K562 (cell line): ENCODE measurements at regions not wholly inside any gene's neighbourhood (a gene's known extent, or its start where the extent isn't known, plus 50 kb on each side); places are given as distances from the start of the nearest gene placed in this dataset.

Experiments used
- ATAC-seq: fragments of 200-7000 bp; cut with Tn5 transposase; 3 replicates; pipeline ENCODE4 v1.9.1; 2020; ENCODE audit warnings: moderate library complexity
- BruUV-seq: library from RNA; stranded (reverse); fragments of 400-500 nt; replicated peaks from 2 replicates; lab custom pipeline; 2021; lab: Mats Ljungman, UMichigan
- CTCF ChIA-PET: fragments of 300-600 bp; formaldehyde crosslinking; extraction: SDS; loops from one replicate; lab custom pipeline; 2021; ENCODE audit warnings: low intra/inter-chr PET ratio; lab: Yijun Ruan, JAX
- POLR2A ChIA-PET: fragments of 300-600, 350-650 bp; sonication (Branson Sonifier 250); formaldehyde crosslinking; extraction: SDS; loops from one replicate; lab custom pipeline; 2021; ENCODE audit warnings: antibody characterized with exemption, inconsistent platforms; lab: Yijun Ruan, JAX
- DNase-seq, 4 experiments: peaks; one replicate each; pipeline versions ENCODE4 v3.0.0 to v3.0.0-alpha.2; 2011 to 2018; ENCODE audit warnings: low spot score in 3 of 4, mixed read lengths in 3 of 4; ENCODE audit errors: extremely low read depth in 1 of 4
- FAIRE-seq: peaks from 2 replicates; lab custom pipeline; 2011; peaks lifted over from hg19 to GRCh38; lab: Jason Lieb, UNC
- H2AFZ ChIP-seq: 2 replicates; pipeline ENCODE4 v1.6.0; 2011; ENCODE audit warnings: low read depth, low read length, control low read depth, inconsistent platforms
- H3K27ac ChIP-seq: fragments of 200-600 bp; 3 replicates; pipeline ENCODE4 v1.8.0; 2011; ENCODE audit warnings: low read depth, mild to moderate bottlenecking, control low read depth, inconsistent platforms, low read length, moderate library complexity, mixed read lengths; ENCODE audit errors: extremely low read depth
- H3K27me3 ChIP-seq, 2 experiments: fragments of 300-600 bp in 1 of 2; 2 replicates in 1 of 2; 3 replicates in 1 of 2; pipeline versions ENCODE4 v1.6.0 to v1.8.0; 2011; ENCODE audit warnings: inconsistent platforms in 2 of 2, low read length in 2 of 2, mild to moderate bottlenecking in 1 of 2, mixed read lengths in 1 of 2, moderate library complexity in 1 of 2; ENCODE audit not compliant: control insufficient read depth in 2 of 2, insufficient read depth in 2 of 2
- H3K36me3 ChIP-seq: fragments of 300-600 bp; 3 replicates; pipeline ENCODE4 v1.8.0; 2011; ENCODE audit warnings: mild to moderate bottlenecking, low read length, inconsistent platforms; ENCODE audit not compliant: control insufficient read depth, insufficient read depth
- H3K4me1 ChIP-seq, 2 experiments: fragments of 200-600 bp in 1 of 2; replicated peaks in 1 of 2; 2 replicates in 1 of 2; 3 replicates in 1 of 2; pipeline versions ENCODE4 v1.5.1 to v1.8.0; 2011; ENCODE audit warnings: inconsistent platforms in 2 of 2, low read length in 2 of 2, mild to moderate bottlenecking in 1 of 2, mixed read lengths in 1 of 2, moderate library complexity in 1 of 2; ENCODE audit not compliant: control insufficient read depth in 2 of 2, insufficient read depth in 2 of 2
- H3K4me2 ChIP-seq: 2 replicates; pipeline ENCODE4 v1.6.1; 2011; ENCODE audit warnings: low read length, control low read depth, inconsistent platforms, mixed read lengths; ENCODE audit not compliant: insufficient read depth
- H3K4me3 ChIP-seq: fragments of 200-600 bp; sonication (generic), shearing (Covaris generic); 2 replicates; pipeline ENCODE4 v1.5.1; 2016; ENCODE audit warnings: control low read depth, inconsistent platforms
- H3K79me2 ChIP-seq: fragments of 200-600 bp; 3 replicates; pipeline ENCODE4 v1.8.0; 2011; ENCODE audit warnings: low read length, inconsistent platforms; ENCODE audit not compliant: control insufficient read depth, insufficient read depth
- H3K9ac ChIP-seq, 2 experiments: 2 replicates each; pipeline versions ENCODE4 v1.6.0 to v1.6.1; 2011; ENCODE audit warnings: low read depth in 2 of 2, low read length in 2 of 2, control low read depth in 1 of 2, inconsistent platforms in 1 of 2, mild to moderate bottlenecking in 1 of 2, mixed read lengths in 1 of 2; ENCODE audit not compliant: insufficient read depth in 1 of 2
- H3K9me1 ChIP-seq: one replicate; pipeline ENCODE4 v1.6.0; 2011; ENCODE audit warnings: inconsistent platforms, mild to moderate bottlenecking, low read length, moderate library complexity; ENCODE audit not compliant: control insufficient read depth, insufficient read depth
- H3K9me3 ChIP-seq: replicated peaks from 2 replicates; pipeline ENCODE4 v1.5.1; 2011; ENCODE audit warnings: low read depth, low read length, inconsistent platforms; ENCODE audit not compliant: control insufficient read depth, insufficient read depth
- H4K20me1 ChIP-seq: replicated peaks from 2 replicates; pipeline ENCODE4 v1.6.1; 2011; ENCODE audit warnings: low read length, inconsistent platforms, mixed read lengths; ENCODE audit not compliant: control insufficient read depth, insufficient read depth
- CCNT2 ChIP-seq: IDR thresholded peaks from 2 replicates; pipeline ENCODE4 v1.6.1; 2011; ENCODE audit warnings: borderline replicate concordance, low read depth, mild to moderate bottlenecking, moderate library complexity, mixed read lengths, low read length; ENCODE audit not compliant: insufficient read length; ENCODE audit errors: extremely low read depth
- CTBP1 ChIP-seq: fragments of 450-650 bp; IDR thresholded peaks from 2 replicates; pipeline ENCODE4 v1.6.1; 2016; ENCODE audit warnings: borderline replicate concordance
- FOXA1 ChIP-seq: fragments of 450-650 bp; IDR thresholded peaks from 2 replicates; pipeline ENCODE4 v1.6.1; 2016; ENCODE audit warnings: mild to moderate bottlenecking, borderline replicate concordance
- GABPA ChIP-seq: fragments of 200-800 bp; sonication (Bioruptor generic); conservative IDR thresholded peaks from 2 replicates; pipeline ENCODE4 v1.6.1; 2016; ENCODE audit warnings: low read depth, missing genetic modification characterization, missing compliant biosample characterization
- GABPB2 ChIP-seq: fragments of 250-450 bp; sonication (Bioruptor Pico); conservative IDR thresholded peaks from 2 replicates; pipeline ENCODE4 v1.5.1; 2021; ENCODE audit warnings: mild to moderate bottlenecking
- NCOR1 ChIP-seq: fragments of 450-650 bp; IDR thresholded peaks from 2 replicates; pipeline ENCODE4 v1.6.1; 2016; ENCODE audit warnings: mild to moderate bottlenecking, moderate library complexity
- NRF1 ChIP-seq, 2 experiments: fragments of 450-650 bp; IDR thresholded peaks in 1 of 2; conservative IDR thresholded peaks in 1 of 2; 2 replicates each; pipeline ENCODE4 v1.6.1; 2014; ENCODE audit warnings: mild to moderate bottlenecking in 2 of 2
- SRSF7 ChIP-seq: fragments of 200-400 bp; formaldehyde crosslinking; optimal IDR thresholded peaks from 2 replicates; pipeline ENCODE3; 2017; ENCODE audit warnings: mild to moderate bottlenecking, low read depth, low read length
- ZNF121 ChIP-seq: sonication (generic); formaldehyde crosslinking; conservative IDR thresholded peaks from 2 replicates; pipeline ENCODE4 v1.8.0; 2022; ENCODE audit warnings: missing genetic modification reagents
- ZNF311 ChIP-seq: fragments of 250-450 bp; sonication (Bioruptor Pico); IDR thresholded peaks from 2 replicates; pipeline ENCODE4 v1.4.0; 2020; ENCODE audit warnings: mild to moderate bottlenecking, moderate library complexity
- ZNF354B ChIP-seq: fragments of 250-450 bp; sonication (Bioruptor Pico); IDR thresholded peaks from 2 replicates; pipeline ENCODE4 v1.4.0; 2020
- WGBS: fragments of 100-300 bp; shearing (Covaris generic); methylation state at CpG from one replicate; pipeline ENCODE4 v1.1.6; 2016; ENCODE audit warnings: low coverage, mixed read lengths; ENCODE audit not compliant: insufficient coverage; ENCODE audit errors: missing lambda C conversion rate; 5-methylcytosine and 5-hydroxymethylcytosine counted together
- in situ Hi-C: fragments of 300-500 bp; cut with MboI; formaldehyde crosslinking; loops from 4 replicates; pipeline ENCODE4 v1.15.0; 2018; ENCODE audit warnings: inconsistent platforms, mixed read lengths
- intact Hi-C: fragments of 100-400 bp; cut with micrococcal nuclease; formaldehyde crosslinking; loops from 2 replicates; pipeline ENCODE4 v1.14.2; 2022
- TF ChIP-seq, protein P1 (sequence below): fragments of 250-450 bp; sonication (Bioruptor Pico); IDR thresholded peaks from 2 replicates; pipeline ENCODE4 v1.8.0; 2022; ENCODE audit warnings: inconsistent platforms, mild to moderate bottlenecking, moderate library complexity, borderline replicate concordance
- TF ChIP-seq, protein P2 (sequence below): fragments of 450-650 bp; formaldehyde crosslinking; IDR thresholded peaks from 2 replicates; pipeline ENCODE4 v1.4.0; 2020; ENCODE audit warnings: mild to moderate bottlenecking, moderate library complexity

DNA sequence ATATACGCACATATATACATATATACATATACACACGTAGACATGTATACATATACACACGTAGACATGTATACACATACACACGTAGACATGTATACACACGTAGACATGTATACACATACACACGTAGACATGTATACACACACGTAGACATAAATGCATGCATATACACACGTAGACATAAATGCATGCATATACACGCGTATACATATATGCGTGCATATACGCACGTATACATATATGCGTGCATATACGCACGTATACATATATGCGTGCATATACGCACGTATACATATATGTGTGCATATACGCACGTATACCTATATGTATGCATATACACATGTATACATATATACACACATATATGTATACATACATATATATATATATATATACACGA is 114.9 kb upstream of the XIST start (continued):
- TF ChIP-seq, protein P1, sequence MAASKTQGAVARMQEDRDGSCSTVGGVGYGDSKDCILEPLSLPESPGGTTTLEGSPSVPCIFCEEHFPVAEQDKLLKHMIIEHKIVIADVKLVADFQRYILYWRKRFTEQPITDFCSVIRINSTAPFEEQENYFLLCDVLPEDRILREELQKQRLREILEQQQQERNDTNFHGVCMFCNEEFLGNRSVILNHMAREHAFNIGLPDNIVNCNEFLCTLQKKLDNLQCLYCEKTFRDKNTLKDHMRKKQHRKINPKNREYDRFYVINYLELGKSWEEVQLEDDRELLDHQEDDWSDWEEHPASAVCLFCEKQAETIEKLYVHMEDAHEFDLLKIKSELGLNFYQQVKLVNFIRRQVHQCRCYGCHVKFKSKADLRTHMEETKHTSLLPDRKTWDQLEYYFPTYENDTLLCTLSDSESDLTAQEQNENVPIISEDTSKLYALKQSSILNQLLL (CRISPR knock-in tag) = peak; percentile 94
- peak; percentile 82; the same call in 1 of the 2 replicates for TF ChIP-seq GABPB2 (CRISPR knock-in tag)

DNA sequence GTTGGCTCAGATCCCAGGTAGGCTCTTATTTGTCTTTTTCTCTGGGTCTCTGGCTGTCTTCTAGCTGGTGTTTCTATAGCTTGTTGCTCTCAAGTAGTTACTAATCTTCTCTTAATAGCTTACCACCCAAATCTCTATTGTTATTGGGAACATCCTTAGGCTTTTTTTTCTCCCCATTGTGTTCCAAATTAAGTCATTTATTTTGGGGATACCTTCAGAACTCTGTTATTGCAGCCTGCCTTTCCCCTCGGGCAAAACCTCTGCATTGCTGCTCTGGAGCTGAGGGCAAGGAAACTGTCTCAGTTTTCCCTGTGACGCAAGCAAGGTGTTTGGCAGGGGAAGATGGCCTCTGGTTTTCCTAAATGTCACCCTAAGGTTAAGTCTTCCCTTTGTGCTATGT is 113.3 kb upstream of the XIST start:
- BruUV-seq = no TSS peak
- Histone ChIP-seq H3K9me1 (no peaks in the 10 kb centered on the region), H2AFZ (no peak overlapping the region), H3K79me2 (peaks cover 60% of the 10 kb centered on the region), H3K36me3 (peaks cover 38% of the 10 kb centered on the region; the same call in 2 of the 3 replicates), H3K9ac (no peak overlapping the region), H3K4me2 (no peak overlapping the region), H4K20me1 (no peaks in the 10 kb centered on the region), H3K9me3 (no peaks in the 10 kb centered on the region), H3K27ac (no peak overlapping the region), H3K4me1 (no peaks in the 10 kb centered on the region; a peak in 1 of 5 replicates), H3K27me3 (no peaks in the 10 kb centered on the region), H3K4me3 (no peak overlapping the region)
- in situ Hi-C loops (no loop called here), intact Hi-C loops (no loop called here)
- CTCF ChIA-PET = interaction anchor here (0.5 kb wide), 1 partner anchor 591 kb away, joined by 4 read pairs; no protein-coding TSS in a partner anchor
- no peak for ATAC-seq
- TF ChIP-seq CTBP1 (no peak), GABPA (tag) (no peak), NCOR1 (no peak), ZNF121 (no peak), NRF1 (conservative IDR thresholded peaks at IDR 0.05 in 1 of 2, IDR thresholded peaks at IDR 0.05 in 1 of 2) (no peak), ZNF354B (CRISPR knock-in tag) (no peak), SRSF7 (no peak), FOXA1 (no peak), CCNT2 (no peak), ZNF311 (CRISPR knock-in tag) (no peak)
- TF ChIP-seq, protein P2, sequence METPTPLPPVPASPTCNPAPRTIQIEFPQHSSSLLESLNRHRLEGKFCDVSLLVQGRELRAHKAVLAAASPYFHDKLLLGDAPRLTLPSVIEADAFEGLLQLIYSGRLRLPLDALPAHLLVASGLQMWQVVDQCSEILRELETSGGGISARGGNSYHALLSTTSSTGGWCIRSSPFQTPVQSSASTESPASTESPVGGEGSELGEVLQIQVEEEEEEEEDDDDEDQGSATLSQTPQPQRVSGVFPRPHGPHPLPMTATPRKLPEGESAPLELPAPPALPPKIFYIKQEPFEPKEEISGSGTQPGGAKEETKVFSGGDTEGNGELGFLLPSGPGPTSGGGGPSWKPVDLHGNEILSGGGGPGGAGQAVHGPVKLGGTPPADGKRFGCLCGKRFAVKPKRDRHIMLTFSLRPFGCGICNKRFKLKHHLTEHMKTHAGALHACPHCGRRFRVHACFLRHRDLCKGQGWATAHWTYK (CRISPR knock-in tag) = no peak
- POLR2A ChIA-PET = interaction anchor here (0.6 kb wide), 1 partner anchor 47 kb away, joined by 3 read pairs; no protein-coding TSS in a partner anchor
- no peak for FAIRE-seq
- no peak for DNase-seq
- 96% methylated on average over 2 of the region's 2 CpGs for WGBS
